ENCODE measurements at regions not wholly inside any gene's neighbourhood (a gene's known extent, or its start where the extent isn't known, plus 50 kb on each side); places are given as distances from the start of the nearest gene placed in this dataset.

GRCh38 chr18:43914018-43914417, 636.7 kb upstream of the SYT4 start:
- ATAC-seq: peak; percentile 44
- TF ChIP-seq ZFP30 (CRISPR knock-in tag; IDR thresholded peaks at IDR 0.05): no peak
- 0 out of 2 replicates have a peak, but pooled peaks have one; percentile 34 for TF ChIP-seq TSHZ2 (CRISPR knock-in tag; IDR thresholded peaks at IDR 0.05)
- TF ChIP-seq CREB5 (CRISPR knock-in tag; IDR thresholded peaks at IDR 0.05; ENCODE audit: low read depth): peak; percentile 90
- TF ChIP-seq ZNF8 (CRISPR knock-in tag; IDR thresholded peaks at IDR 0.05): no peak
- peak; percentile 59; the same call in 1 of the 2 replicates for TF ChIP-seq TOX (CRISPR knock-in tag; IDR thresholded peaks at IDR 0.05; ENCODE audit: borderline replicate concordance)
- no peak for TF ChIP-seq CSRNP3 (CRISPR knock-in tag; IDR thresholded peaks at IDR 0.05)
- TF ChIP-seq BACH2 (CRISPR knock-in tag; IDR thresholded peaks at IDR 0.05; ENCODE audit: borderline replicate concordance): no peak
- TF ChIP-seq ISL1 (CRISPR knock-in tag; IDR thresholded peaks at IDR 0.05): peak; percentile 97
- TF ChIP-seq ZNF70 (CRISPR knock-in tag; IDR thresholded peaks at IDR 0.05): no peak
- TF ChIP-seq PATZ1 (CRISPR knock-in tag; IDR thresholded peaks at IDR 0.05; ENCODE audit: borderline replicate concordance): no peak

GRCh38 chr18:43916984-43917383, 639.7 kb upstream of the SYT4 start:
- ATAC-seq: no peak

GRCh38 chr18:43917520-43917919, 640.2 kb upstream of the SYT4 start:
- ATAC-seq: no peak
- TF ChIP-seq ESRRG (CRISPR knock-in tag; IDR thresholded peaks at IDR 0.05) (no peak), GLIS3 (CRISPR knock-in tag; IDR thresholded peaks at IDR 0.05) (no peak), ZFP30 (CRISPR knock-in tag; IDR thresholded peaks at IDR 0.05) (no peak), CSDC2 (CRISPR knock-in tag; IDR thresholded peaks at IDR 0.05) (no peak), ISL1 (CRISPR knock-in tag; IDR thresholded peaks at IDR 0.05) (no peak), RARB (CRISPR knock-in tag; IDR thresholded peaks at IDR 0.05) (no peak)

More at GRCh38 chr18:43916984-43917383, 639.7 kb upstream of the SYT4 start:
- TF ChIP-seq ZNF70 (CRISPR knock-in tag; IDR thresholded peaks at IDR 0.05) (no peak), RARB (CRISPR knock-in tag; IDR thresholded peaks at IDR 0.05) (no peak), ZNF565 (CRISPR knock-in tag; conservative IDR thresholded peaks at IDR 0.05; ENCODE audit: low read depth) (no peak), ZC3H10 (CRISPR knock-in tag; IDR thresholded peaks at IDR 0.05) (no peak), ESRRG (CRISPR knock-in tag; IDR thresholded peaks at IDR 0.05) (no peak), ZNF8 (CRISPR knock-in tag; IDR thresholded peaks at IDR 0.05) (no peak), CSRNP3 (CRISPR knock-in tag; IDR thresholded peaks at IDR 0.05) (no peak), BACH2 (CRISPR knock-in tag; IDR thresholded peaks at IDR 0.05; ENCODE audit: borderline replicate concordance) (no peak), PPARA (CRISPR knock-in tag; IDR thresholded peaks at IDR 0.05; ENCODE audit: borderline replicate concordance) (no peak), OSR1 (CRISPR knock-in tag; IDR thresholded peaks at IDR 0.05) (no peak), TCF4 (CRISPR knock-in tag; IDR thresholded peaks at IDR 0.05; ENCODE audit: borderline replicate concordance) (no peak)

- no peak for ATAC-seq
- TF ChIP-seq PPARA (CRISPR knock-in tag; IDR thresholded peaks at IDR 0.05; ENCODE audit: borderline replicate concordance) (no peak), PATZ1 (CRISPR knock-in tag; IDR thresholded peaks at IDR 0.05; ENCODE audit: borderline replicate concordance) (no peak), SNAI2 (CRISPR knock-in tag; IDR thresholded peaks at IDR 0.05) (no peak), TOX (CRISPR knock-in tag; IDR thresholded peaks at IDR 0.05; ENCODE audit: borderline replicate concordance) (no peak), ZNF8 (CRISPR knock-in tag; IDR thresholded peaks at IDR 0.05) (no peak), ZC3H10 (CRISPR knock-in tag; IDR thresholded peaks at IDR 0.05) (no peak), OSR1 (CRISPR knock-in tag; IDR thresholded peaks at IDR 0.05) (no peak), GLIS3 (CRISPR knock-in tag; IDR thresholded peaks at IDR 0.05) (no peak), POU6F1 (CRISPR knock-in tag; IDR thresholded peaks at IDR 0.05; ENCODE audit: borderline replicate concordance, low read depth) (no peak), ARNTL (CRISPR knock-in tag; IDR thresholded peaks at IDR 0.05; ENCODE audit: borderline replicate concordance, low read depth) (no peak), ZFP3 (CRISPR knock-in tag; IDR thresholded peaks at IDR 0.05) (no peak)
Measured at GRCh38 chr18:43919551-43919950, 642.3 kb upstream of the SYT4 start.

Data from SK-N-SH treated with all-trans-retinoic acid at 6 μM for 48 hours (cell line).